ENCODE measurements at regions not wholly inside any gene's neighbourhood (a gene's known extent, or its start where the extent isn't known, plus 50 kb on each side); places are given as distances from the start of the nearest gene placed in this dataset.

DNA sequence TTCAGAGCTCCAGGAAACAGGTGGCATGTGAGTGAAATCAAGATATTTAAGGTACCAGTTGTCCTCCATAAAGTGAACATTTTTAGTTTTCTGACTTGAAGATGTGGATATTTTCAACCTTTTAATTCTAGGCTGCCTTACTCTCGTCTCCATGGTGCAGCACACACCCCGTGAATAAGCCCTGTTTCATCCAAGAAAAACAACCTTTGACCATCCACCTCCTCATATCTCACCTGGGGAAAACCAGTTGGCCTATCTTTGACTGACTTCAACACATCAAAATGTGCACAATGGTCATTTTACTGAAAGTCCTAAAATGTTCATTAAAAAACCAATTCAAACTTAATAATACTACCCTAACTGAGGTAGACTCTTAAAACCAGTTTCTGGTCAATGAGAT lies 73.8 kb upstream of the CD2AP start:
- TF ChIP-seq POLR2AphosphoS5 (IDR thresholded peaks at IDR 0.05; ENCODE audit: low read depth, low read length) (no peak), POLR2A (IDR thresholded peaks at IDR 0.05; ENCODE audit: low read depth, low read length) (no peak), PAX5 (IDR thresholded peaks at IDR 0.05; ENCODE audit: insufficient read depth, low read length, severe bottlenecking) (no peak), TAF1 (IDR thresholded peaks at IDR 0.05; ENCODE audit: low read depth, low read length) (no peak), SPI1 (IDR thresholded peaks at IDR 0.05; ENCODE audit: low read depth, low read length) (no peak)

Measured in GM12891 (cell line).